Panc1 (cell line): ENCODE measurements at regions not wholly inside any gene's neighbourhood (a gene's known extent, or its start where the extent isn't known, plus 50 kb on each side); places are given as distances from the start of the nearest gene placed in this dataset.

ENCODE experiments used
- CTCF ChIP-seq: fragments of 450-650 bp; IDR thresholded peaks from 2 replicates; pipeline ENCODE4 v1.5.1; 2017; ENCODE audit warnings: mild to moderate bottlenecking
- POLR2AphosphoS5 ChIP-seq: IDR thresholded peaks from 2 replicates; pipeline ENCODE4 v1.6.1; 2012; ENCODE audit warnings: mild to moderate bottlenecking, low read depth, low read length, moderate library complexity
- REST ChIP-seq, 2 experiments: IDR thresholded peaks; 2 replicates each; pipeline ENCODE4 v1.6.1; 2011 to 2012; ENCODE audit warnings: low read depth in 2 of 2, control low read depth in 1 of 2, low read length in 1 of 2, mild to moderate bottlenecking in 1 of 2, moderate library complexity in 1 of 2; ENCODE audit not compliant: insufficient read depth in 1 of 2
- SIN3A ChIP-seq: IDR thresholded peaks from 2 replicates; pipeline ENCODE4 v1.6.1; 2012; ENCODE audit warnings: low read depth, mild to moderate bottlenecking, low read length, moderate library complexity, borderline replicate concordance; ENCODE audit not compliant: insufficient read depth
- TCF7L2 ChIP-seq: IDR thresholded peaks from 2 replicates; pipeline ENCODE4 v1.6.1; 2011; ENCODE audit warnings: mild to moderate bottlenecking, low read depth, low read length, inconsistent platforms

DNA sequence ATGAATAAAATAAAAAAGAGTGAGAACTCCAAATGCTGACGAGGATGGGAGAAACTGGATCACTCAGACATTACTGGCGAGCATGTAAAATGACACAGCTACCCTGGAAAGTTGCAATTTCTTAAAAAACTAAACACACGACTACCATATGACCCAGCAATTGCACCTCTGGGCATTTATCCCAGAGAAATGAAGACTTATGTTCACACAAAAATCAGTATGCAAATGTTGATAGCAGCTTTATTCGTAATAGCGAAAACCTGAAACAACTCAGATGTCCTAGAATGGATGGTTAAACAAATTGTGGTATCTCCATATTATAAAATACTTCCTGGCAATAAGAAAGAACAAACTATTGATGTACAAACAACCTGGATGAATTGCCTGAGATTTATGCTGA lies 357.2 kb upstream of the ASIC2 start:
- TF ChIP-seq CTCF (no peak), SIN3A (no peak), POLR2AphosphoS5 (no peak), REST (IDR thresholded peaks at IDR 0.05; ENCODE audit: insufficient read depth in 1 of 2, low read depth in 2 of 2, low read length in 1 of 2) (no peak), TCF7L2 (no peak)
